ENCODE measurements at regions not wholly inside any gene's neighbourhood (a gene's known extent, or its start where the extent isn't known, plus 50 kb on each side); places are given as distances from the start of the nearest gene placed in this dataset.

GRCh38 chr3:124402791-124403190 lies 327.5 kb upstream of the UMPS start:
- no peak for TF ChIP-seq CTCF (IDR thresholded peaks at IDR 0.05; ENCODE audit: low read depth, low read length)

GRCh38 chr3:124404621-124405020 lies 325.6 kb upstream of the UMPS start:
- no peak for TF ChIP-seq CTCF (IDR thresholded peaks at IDR 0.05; ENCODE audit: low read depth, low read length)
- no peak overlapping the region for H3K4me3 ChIP-seq (ENCODE audit: low read depth, low read length)

More at GRCh38 chr3:124402791-124403190, 327.5 kb upstream of the UMPS start:
- H3K4me3 ChIP-seq (ENCODE audit: low read depth, low read length), result no peak overlapping the region

GRCh38 chr3:124407260-124407659 lies 323.0 kb upstream of the UMPS start:
- no peak for TF ChIP-seq CTCF (IDR thresholded peaks at IDR 0.05; ENCODE audit: low read depth, low read length)
- no peak overlapping the region for H3K4me3 ChIP-seq (ENCODE audit: low read depth, low read length)

- no peak overlapping the region for H3K4me3 ChIP-seq (ENCODE audit: low read depth, low read length)
- TF ChIP-seq CTCF (IDR thresholded peaks at IDR 0.05; ENCODE audit: low read depth, low read length), result no peak
Measured at GRCh38 chr3:124409650-124410275, 320.5 kb upstream of the UMPS start.

GRCh38 chr3:124410471-124410870 lies 319.8 kb upstream of the UMPS start:
- no peak overlapping the region for H3K4me3 ChIP-seq (ENCODE audit: low read depth, low read length)
- no peak for TF ChIP-seq CTCF (IDR thresholded peaks at IDR 0.05; ENCODE audit: low read depth, low read length)

GRCh38 chr3:124411728-124412127 lies 318.5 kb upstream of the UMPS start:
- no peak for TF ChIP-seq CTCF (IDR thresholded peaks at IDR 0.05; ENCODE audit: low read depth, low read length)
- no peak overlapping the region for H3K4me3 ChIP-seq (ENCODE audit: low read depth, low read length)

GRCh38 chr3:124412644-124413043 lies 317.6 kb upstream of the UMPS start:
- TF ChIP-seq CTCF (IDR thresholded peaks at IDR 0.05; ENCODE audit: low read depth, low read length), result no peak
- no peak overlapping the region for H3K4me3 ChIP-seq (ENCODE audit: low read depth, low read length)
